ENCODE measurements at regions not wholly inside any gene's neighbourhood (a gene's known extent, or its start where the extent isn't known, plus 50 kb on each side); places are given as distances from the start of the nearest gene placed in this dataset.

DNA sequence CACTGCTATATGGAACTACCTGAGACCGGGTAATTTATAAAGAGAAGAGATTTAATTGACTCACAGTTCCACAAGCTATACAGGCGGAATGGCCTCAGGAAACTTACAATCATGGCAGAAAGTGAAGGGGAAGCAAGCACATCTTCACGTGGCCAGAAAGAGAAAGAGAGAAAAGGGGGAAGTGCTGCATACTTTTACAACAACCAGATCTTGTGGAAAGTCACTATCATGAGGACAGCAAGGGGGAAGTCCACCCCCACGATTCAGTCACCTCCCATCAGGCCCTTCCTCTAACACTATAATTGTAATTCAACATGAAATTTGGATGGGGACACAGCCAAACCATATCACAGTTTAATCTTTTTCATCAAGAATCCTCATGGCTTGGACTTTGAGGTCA lies 339.2 kb upstream of the AJAP1 start:
- no peaks in the 10 kb centered on the region for H3K79me2 ChIP-seq (ENCODE audit: low read length)
- no peaks in the 10 kb centered on the region for H4K20me1 ChIP-seq (ENCODE audit: insufficient read depth, low read length)
- H3K4me3 ChIP-seq (ENCODE audit: low read length): no peak overlapping the region
- H3K9me3 ChIP-seq (ENCODE audit: insufficient read depth, low read length): no peaks in the 10 kb centered on the region
- H3K9ac ChIP-seq (ENCODE audit: low read length): no peak overlapping the region
- no peak overlapping the region for H3K4me2 ChIP-seq (ENCODE audit: low read length)
- TF ChIP-seq, protein P1, sequence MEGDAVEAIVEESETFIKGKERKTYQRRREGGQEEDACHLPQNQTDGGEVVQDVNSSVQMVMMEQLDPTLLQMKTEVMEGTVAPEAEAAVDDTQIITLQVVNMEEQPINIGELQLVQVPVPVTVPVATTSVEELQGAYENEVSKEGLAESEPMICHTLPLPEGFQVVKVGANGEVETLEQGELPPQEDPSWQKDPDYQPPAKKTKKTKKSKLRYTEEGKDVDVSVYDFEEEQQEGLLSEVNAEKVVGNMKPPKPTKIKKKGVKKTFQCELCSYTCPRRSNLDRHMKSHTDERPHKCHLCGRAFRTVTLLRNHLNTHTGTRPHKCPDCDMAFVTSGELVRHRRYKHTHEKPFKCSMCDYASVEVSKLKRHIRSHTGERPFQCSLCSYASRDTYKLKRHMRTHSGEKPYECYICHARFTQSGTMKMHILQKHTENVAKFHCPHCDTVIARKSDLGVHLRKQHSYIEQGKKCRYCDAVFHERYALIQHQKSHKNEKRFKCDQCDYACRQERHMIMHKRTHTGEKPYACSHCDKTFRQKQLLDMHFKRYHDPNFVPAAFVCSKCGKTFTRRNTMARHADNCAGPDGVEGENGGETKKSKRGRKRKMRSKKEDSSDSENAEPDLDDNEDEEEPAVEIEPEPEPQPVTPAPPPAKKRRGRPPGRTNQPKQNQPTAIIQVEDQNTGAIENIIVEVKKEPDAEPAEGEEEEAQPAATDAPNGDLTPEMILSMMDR (IDR thresholded peaks at IDR 0.05; ENCODE audit: low read depth, low read length): no peak
- TF ChIP-seq EZH2phosphoT487 (IDR thresholded peaks at IDR 0.05; ENCODE audit: low read depth): no peak
- H3K27me3 ChIP-seq (ENCODE audit: low read depth, low read length): no peaks in the 10 kb centered on the region
- no peaks in the 10 kb centered on the region for H3K4me1 ChIP-seq (ENCODE audit: low read length)
- H3K36me3 ChIP-seq (replicated peaks; ENCODE audit: low read depth, low read length): no peaks in the 10 kb centered on the region
- H2AFZ ChIP-seq (ENCODE audit: low read depth, low read length): no peak overlapping the region
- H3K27ac ChIP-seq (ENCODE audit: low read length): no peak overlapping the region

DNA sequence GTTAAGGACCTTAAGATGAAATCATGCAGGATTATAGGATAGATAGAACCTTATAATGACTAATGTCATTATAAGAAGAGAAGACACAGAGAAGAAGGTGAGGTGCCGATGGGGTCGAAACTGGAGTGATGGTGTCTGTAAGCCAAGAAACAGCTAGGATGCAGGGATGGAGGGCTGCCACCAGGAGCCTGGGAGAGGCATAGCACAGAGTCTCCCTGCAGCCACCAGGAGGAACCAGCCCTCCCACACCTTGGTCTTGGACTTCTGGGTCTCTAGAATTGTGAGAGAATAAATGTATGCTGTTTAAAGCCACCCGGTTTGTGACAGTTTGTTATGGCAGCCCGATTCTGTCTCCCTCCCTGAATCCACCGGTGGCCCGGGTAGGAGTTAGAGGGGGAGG lies 337.2 kb upstream of the AJAP1 start:
- H4K20me1 ChIP-seq (ENCODE audit: insufficient read depth, low read length): no peaks in the 10 kb centered on the region
- no peaks in the 10 kb centered on the region for H3K36me3 ChIP-seq (replicated peaks; ENCODE audit: low read depth, low read length)
- H3K4me2 ChIP-seq (ENCODE audit: low read length): no peak overlapping the region
- TF ChIP-seq, protein P1 (IDR thresholded peaks at IDR 0.05; ENCODE audit: low read depth, low read length): no peak
- TF ChIP-seq EZH2phosphoT487 (IDR thresholded peaks at IDR 0.05; ENCODE audit: low read depth): no peak
- H2AFZ ChIP-seq (ENCODE audit: low read depth, low read length): no peak overlapping the region
- H3K9me3 ChIP-seq (ENCODE audit: insufficient read depth, low read length): 0 out of 2 replicates have a peak, but pooled peaks cover 7% of the 10 kb centered on the region
- no peaks in the 10 kb centered on the region for H3K79me2 ChIP-seq (ENCODE audit: low read length)
- no peak overlapping the region for H3K4me3 ChIP-seq (ENCODE audit: low read length)
- no peak overlapping the region for H3K27ac ChIP-seq (ENCODE audit: low read length)
- no peak overlapping the region for H3K9ac ChIP-seq (ENCODE audit: low read length)
- H3K4me1 ChIP-seq (ENCODE audit: low read length): no peaks in the 10 kb centered on the region
- H3K27me3 ChIP-seq (ENCODE audit: low read depth, low read length): no peaks in the 10 kb centered on the region

DNA sequence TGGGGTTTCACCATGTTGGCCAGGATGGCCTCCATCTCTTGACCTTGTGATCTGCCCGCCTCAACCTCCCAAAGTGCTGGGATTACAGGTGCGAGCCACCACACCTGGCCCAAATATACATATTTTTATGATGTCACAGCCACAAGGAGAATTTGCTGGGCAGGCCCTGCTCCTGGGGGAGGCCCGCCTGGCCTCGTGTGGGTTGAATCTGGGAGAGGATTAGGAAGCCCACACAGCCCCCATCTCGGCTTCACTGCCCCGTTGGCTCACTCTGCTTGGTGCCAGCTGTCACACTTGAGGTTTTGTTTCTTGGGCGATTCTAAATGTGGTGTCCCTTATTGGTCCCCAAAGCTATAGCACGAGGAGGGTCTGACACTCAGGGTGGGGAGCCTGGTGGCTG lies 335.7 kb upstream of the AJAP1 start:
- no peak overlapping the region for H3K9ac ChIP-seq (ENCODE audit: low read length)
- H3K27me3 ChIP-seq (ENCODE audit: low read depth, low read length): no peaks in the 10 kb centered on the region

DNA sequence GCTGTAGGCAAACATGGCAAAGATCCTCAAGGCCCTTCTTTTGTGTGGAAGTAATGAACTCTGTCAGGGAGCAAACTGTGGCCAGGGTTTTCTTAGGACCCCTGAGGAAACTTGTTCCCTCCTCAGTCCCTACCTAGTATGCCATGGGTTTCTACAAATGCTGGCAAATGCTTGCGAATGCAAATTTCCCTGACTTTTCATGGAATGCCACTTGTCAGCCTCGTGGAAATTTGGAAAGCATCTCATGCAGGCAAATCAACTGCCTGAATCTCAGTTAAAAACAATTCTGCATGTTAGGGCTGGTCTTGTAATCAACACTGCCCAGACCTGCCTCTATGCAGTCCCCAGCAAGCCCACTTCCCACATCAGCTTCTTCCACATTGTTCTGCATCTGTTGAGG lies 334.9 kb upstream of the AJAP1 start:
- H2AFZ ChIP-seq (ENCODE audit: low read depth, low read length): no peak overlapping the region
- no peak overlapping the region for H3K4me2 ChIP-seq (ENCODE audit: low read length)
- 0 out of 2 replicates have a peak, but pooled peaks cover 7% of the 10 kb centered on the region for H3K9me3 ChIP-seq (ENCODE audit: insufficient read depth, low read length)
- no peaks in the 10 kb centered on the region for H3K4me1 ChIP-seq (ENCODE audit: low read length)
- H4K20me1 ChIP-seq (ENCODE audit: insufficient read depth, low read length): no peaks in the 10 kb centered on the region
- no peak overlapping the region for H3K27ac ChIP-seq (ENCODE audit: low read length)
- no peak for TF ChIP-seq EZH2phosphoT487 (IDR thresholded peaks at IDR 0.05; ENCODE audit: low read depth)
- TF ChIP-seq, protein P1 (IDR thresholded peaks at IDR 0.05; ENCODE audit: low read depth, low read length): no peak
- no peaks in the 10 kb centered on the region for H3K36me3 ChIP-seq (replicated peaks; ENCODE audit: low read depth, low read length)
- H3K27me3 ChIP-seq (ENCODE audit: low read depth, low read length): no peaks in the 10 kb centered on the region
- no peak overlapping the region for H3K4me3 ChIP-seq (ENCODE audit: low read length)
- H3K9ac ChIP-seq (ENCODE audit: low read length): no peak overlapping the region
- H3K79me2 ChIP-seq (ENCODE audit: low read length): no peaks in the 10 kb centered on the region

More for the DNA sequence above, 335.7 kb upstream of the AJAP1 start:
- Histone ChIP-seq H3K4me1 (ENCODE audit: low read length) (no peaks in the 10 kb centered on the region), H2AFZ (ENCODE audit: low read depth, low read length) (no peak overlapping the region), H3K4me3 (ENCODE audit: low read length) (no peak overlapping the region), H3K27ac (ENCODE audit: low read length) (no peak overlapping the region), H3K4me2 (ENCODE audit: low read length) (no peak overlapping the region), H3K9me3 (ENCODE audit: insufficient read depth, low read length) (0 out of 2 replicates have a peak, but pooled peaks cover 7% of the 10 kb centered on the region), H4K20me1 (ENCODE audit: insufficient read depth, low read length) (no peaks in the 10 kb centered on the region), H3K79me2 (ENCODE audit: low read length) (no peaks in the 10 kb centered on the region), H3K36me3 (replicated peaks; ENCODE audit: low read depth, low read length) (no peaks in the 10 kb centered on the region)
- TF ChIP-seq, protein P1 (IDR thresholded peaks at IDR 0.05; ENCODE audit: low read depth, low read length): no peak
- TF ChIP-seq EZH2phosphoT487 (IDR thresholded peaks at IDR 0.05; ENCODE audit: low read depth): no peak
